Left ventricle myocardium inferior (tissue), 1 donor: ENCODE measurements at regions not wholly inside any gene's neighbourhood (a gene's known extent, or its start where the extent isn't known, plus 50 kb on each side); places are given as distances from the start of the nearest gene placed in this dataset.

Experiments
- DNase-seq: peaks from one replicate; pipeline ENCODE4 v3.0.0-alpha.2; 2020
- H3K27ac ChIP-seq: fragments of 200-600 bp; replicated peaks from 2 replicates; pipeline ENCODE4 v1.8.0; 2021
- H3K27me3 ChIP-seq: fragments of 200-600 bp; 2 replicates; pipeline ENCODE4 v1.8.0; 2021; ENCODE audit warnings: low read depth
- H3K36me3 ChIP-seq: fragments of 200-600 bp; 2 replicates; pipeline ENCODE4 v1.8.0; 2021
- H3K4me1 ChIP-seq: fragments of 200-600 bp; 2 replicates; pipeline ENCODE4 v1.8.0; 2021
- H3K4me3 ChIP-seq: fragments of 200-600 bp; 2 replicates; pipeline ENCODE4 v1.8.0; 2021; ENCODE audit warnings: mild to moderate bottlenecking, moderate library complexity
- H3K9me3 ChIP-seq: fragments of 200-600 bp; replicated peaks from 2 replicates; pipeline ENCODE4 v1.8.0; 2021
- intact Hi-C: fragments of 100-400 bp; cut with micrococcal nuclease; formaldehyde crosslinking; loops from one replicate; pipeline ENCODE4 v1.11.0; 2022
- TF ChIP-seq, protein P1 (sequence below): fragments of 200-600 bp; IDR thresholded peaks from 2 replicates; pipeline ENCODE4 v1.8.0; 2021; ENCODE audit warnings: antibody characterized with exemption, mild to moderate bottlenecking, borderline replicate concordance
- donor health status: DM: no; HTN: yes; CAD: no; lungs with severe emphysema.

DNA sequence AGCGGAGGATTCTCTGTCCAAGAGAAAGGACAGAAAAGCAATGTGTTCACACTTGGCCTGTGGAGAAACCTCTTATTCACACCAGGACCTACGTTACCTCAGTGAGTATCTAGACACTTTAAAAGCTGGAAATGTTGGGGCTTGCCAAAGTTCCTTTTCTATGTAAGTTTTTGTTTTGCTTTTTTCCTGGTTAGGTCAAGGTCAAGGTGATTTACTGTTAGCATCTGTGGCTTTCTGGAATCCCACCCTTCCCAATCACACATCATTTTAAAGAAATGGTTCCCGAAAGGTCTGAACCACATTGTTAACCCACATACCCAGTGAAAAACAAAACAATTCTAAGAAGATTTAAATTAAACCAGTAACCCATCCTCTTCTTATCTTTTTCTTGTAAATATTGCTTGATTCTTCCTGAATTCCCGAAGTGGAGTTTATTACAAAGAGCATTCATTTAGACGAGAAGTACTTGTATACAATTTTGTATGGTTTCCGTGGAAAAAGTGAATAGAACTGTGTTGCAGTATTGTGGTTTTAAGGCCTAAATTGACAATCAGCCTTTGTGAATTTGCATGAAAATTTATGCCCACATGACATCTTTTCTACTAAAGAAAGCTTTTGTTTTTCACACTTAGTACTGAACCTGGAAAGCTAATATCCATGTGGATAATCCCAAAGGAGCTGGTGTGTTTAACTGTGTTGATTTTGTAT lies 827.0 kb upstream of the IGFBP3 start:
- Histone ChIP-seq H3K36me3 (no peaks in the 10 kb centered on the region), H3K9me3 (no peaks in the 10 kb centered on the region), H3K27ac (no peak overlapping the region), H3K4me3 (no peak overlapping the region), H3K27me3 (no peaks in the 10 kb centered on the region), H3K4me1 (peaks cover 18% of the 10 kb centered on the region)
- TF ChIP-seq, protein P1, sequence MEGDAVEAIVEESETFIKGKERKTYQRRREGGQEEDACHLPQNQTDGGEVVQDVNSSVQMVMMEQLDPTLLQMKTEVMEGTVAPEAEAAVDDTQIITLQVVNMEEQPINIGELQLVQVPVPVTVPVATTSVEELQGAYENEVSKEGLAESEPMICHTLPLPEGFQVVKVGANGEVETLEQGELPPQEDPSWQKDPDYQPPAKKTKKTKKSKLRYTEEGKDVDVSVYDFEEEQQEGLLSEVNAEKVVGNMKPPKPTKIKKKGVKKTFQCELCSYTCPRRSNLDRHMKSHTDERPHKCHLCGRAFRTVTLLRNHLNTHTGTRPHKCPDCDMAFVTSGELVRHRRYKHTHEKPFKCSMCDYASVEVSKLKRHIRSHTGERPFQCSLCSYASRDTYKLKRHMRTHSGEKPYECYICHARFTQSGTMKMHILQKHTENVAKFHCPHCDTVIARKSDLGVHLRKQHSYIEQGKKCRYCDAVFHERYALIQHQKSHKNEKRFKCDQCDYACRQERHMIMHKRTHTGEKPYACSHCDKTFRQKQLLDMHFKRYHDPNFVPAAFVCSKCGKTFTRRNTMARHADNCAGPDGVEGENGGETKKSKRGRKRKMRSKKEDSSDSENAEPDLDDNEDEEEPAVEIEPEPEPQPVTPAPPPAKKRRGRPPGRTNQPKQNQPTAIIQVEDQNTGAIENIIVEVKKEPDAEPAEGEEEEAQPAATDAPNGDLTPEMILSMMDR: no peak
- no peak for DNase-seq
- intact Hi-C loops: no loop called here

- DNase-seq: no peak
- Histone ChIP-seq H3K9me3 (no peaks in the 10 kb centered on the region), H3K27me3 (no peaks in the 10 kb centered on the region), H3K27ac (no peak overlapping the region), H3K4me1 (peaks cover 11% of the 10 kb centered on the region), H3K4me3 (no peak overlapping the region), H3K36me3 (no peaks in the 10 kb centered on the region)
- intact Hi-C loops: no loop called here
- TF ChIP-seq, protein P1: no peak
Measured at GRCh38 chr7:46746695-46747687, 825.9 kb upstream of the IGFBP3 start.

- TF ChIP-seq, protein P1: peak; percentile 42
- no peaks in the 10 kb centered on the region for H3K27me3 ChIP-seq
- no peaks in the 10 kb centered on the region for H3K36me3 ChIP-seq
- H3K9me3 ChIP-seq: no peaks in the 10 kb centered on the region
- peaks cover 18% of the 10 kb centered on the region for H3K4me1 ChIP-seq
- intact Hi-C loops: no loop called here
- no peak for DNase-seq
- H3K27ac ChIP-seq: peak overlapping the region; percentile 42
- H3K4me3 ChIP-seq: no peak overlapping the region
Measured at GRCh38 chr7:46745707-46746090, 824.6 kb upstream of the IGFBP3 start.

- H3K27me3 ChIP-seq: no peaks in the 10 kb centered on the region
- H3K4me3 ChIP-seq: no peak overlapping the region
- intact Hi-C loops: no loop called here
- peaks cover 23% of the 10 kb centered on the region for H3K4me1 ChIP-seq
- DNase-seq: no peak
- no peaks in the 10 kb centered on the region for H3K9me3 ChIP-seq
- TF ChIP-seq, protein P1: no peak
- H3K27ac ChIP-seq: peak overlapping the region; percentile 42
- no peaks in the 10 kb centered on the region for H3K36me3 ChIP-seq
Measured at GRCh38 chr7:46744957-46745706, 824.1 kb upstream of the IGFBP3 start.

DNA sequence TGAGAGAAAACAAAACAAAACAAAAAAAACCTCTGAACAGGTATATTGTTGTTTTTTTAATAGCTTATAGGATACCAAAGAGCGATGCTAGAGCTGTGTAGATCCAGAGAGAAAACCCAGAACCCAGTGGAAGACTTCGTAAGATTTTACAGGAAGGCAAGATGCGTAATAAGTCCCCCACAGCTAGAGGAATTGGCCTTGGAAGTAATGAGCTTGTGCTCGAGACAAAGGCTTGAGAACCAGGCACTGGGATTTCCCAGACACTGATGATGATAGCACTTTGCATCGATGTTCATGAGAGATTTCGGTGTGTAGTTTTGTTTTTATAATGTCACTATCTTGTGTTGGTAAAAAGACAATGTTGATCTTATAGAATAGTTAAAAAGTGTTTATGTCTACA lies 821.5 kb upstream of the IGFBP3 start:
- TF ChIP-seq, protein P1: no peak
- intact Hi-C loops: no loop called here
- H3K4me1 ChIP-seq: peaks cover 29% of the 10 kb centered on the region
- H3K36me3 ChIP-seq: no peaks in the 10 kb centered on the region
- no peak for DNase-seq
- H3K27ac ChIP-seq: no peak overlapping the region
- no peaks in the 10 kb centered on the region for H3K9me3 ChIP-seq
- no peak overlapping the region for H3K4me3 ChIP-seq
- H3K27me3 ChIP-seq: no peaks in the 10 kb centered on the region
